T-cell (primary cell): ENCODE measurements at regions not wholly inside any gene's neighbourhood (a gene's known extent, or its start where the extent isn't known, plus 50 kb on each side); places are given as distances from the start of the nearest gene placed in this dataset.
"Not testable (repeated sequence)": the region's sequence is repeated elsewhere in the genome, so short reads cannot be mapped to it uniquely, and the experiment has no call there.

Experiments
- ATAC-seq, 4 experiments: fragments of 200-7000 bp in 3 of 4; fragments of 150-1000 bp in 1 of 4; cut with Tn5 transposase; replicated peaks in 1 of 4; 1 replicate in 3 of 4; 2 replicates in 1 of 4; pipeline ENCODE4 v1.10.0; 2021; ENCODE audit warnings: moderate library complexity in 3 of 4, mild to moderate bottlenecking in 2 of 4, moderate number of reproducible peaks in 1 of 4
- CTCF ChIA-PET, 2 donors: fragments of 300-600 bp; sonication (Branson Sonifier 250); formaldehyde crosslinking; loops; one replicate each; lab custom pipeline; 2022; ENCODE audit warnings: antibody characterized with exemption in 2 of 2; lab: Charles Lee
- POLR2A ChIA-PET, 2 donors: fragments of 300-600 bp; sonication (Branson Sonifier 250); formaldehyde crosslinking; loops; one replicate each; lab custom pipeline; 2022; ENCODE audit warnings: antibody characterized with exemption in 2 of 2; lab: Charles Lee
- DNase-seq, 35 experiments: peaks; one replicate each; pipeline versions ENCODE4 v3.0.0 to v3.0.0-alpha.2; 2013 to 2023
- H3K27ac ChIP-seq: one replicate; pipeline ENCODE4 v1.5.1; 2013; ENCODE audit warnings: low read length
- H3K27me3 ChIP-seq, 2 experiments: replicated peaks in 1 of 2; 1 replicate in 1 of 2; 2 replicates in 1 of 2; pipeline versions ENCODE4 v1.6.1 to v1.7.0; 2013; ENCODE audit warnings: low read length in 1 of 2, mixed read lengths in 1 of 2; ENCODE audit not compliant: control insufficient read depth in 2 of 2, insufficient read depth in 2 of 2; ENCODE audit errors: extremely low read depth in 1 of 2
- H3K36me3 ChIP-seq, 2 donors: 1 replicate in 1 of 2; 2 replicates in 1 of 2; pipeline versions ENCODE4 v1.6.1 to v1.7.0; 2013; ENCODE audit warnings: low read length in 1 of 2; ENCODE audit not compliant: control insufficient read depth in 2 of 2, insufficient read depth in 1 of 2; ENCODE audit errors: extremely low read depth in 1 of 2
- H3K4me1 ChIP-seq, 2 experiments: 1 replicate in 1 of 2; 2 replicates in 1 of 2; pipeline versions ENCODE4 v1.6.1 to v1.7.0; 2013; ENCODE audit warnings: low read length in 2 of 2, mixed read lengths in 1 of 2; ENCODE audit not compliant: insufficient read depth in 2 of 2, control insufficient read depth in 1 of 2; ENCODE audit errors: extremely low read depth in 1 of 2
- H3K4me3 ChIP-seq, 2 donors: 1 replicate in 1 of 2; 2 replicates in 1 of 2; pipeline versions ENCODE4 v1.5.1 to v1.7.0; 2013; ENCODE audit warnings: mild to moderate bottlenecking in 2 of 2, low read length in 1 of 2, moderate library complexity in 1 of 2; ENCODE audit not compliant: control insufficient read depth in 1 of 2; ENCODE audit errors: extremely low read depth in 1 of 2
- H3K9me3 ChIP-seq: 2 replicates; pipeline ENCODE4 v1.7.0; 2013
- H3K27ac Mint-ChIP-seq, 2 donors: one replicate each; pipeline ENCODE4 v1.8.0; 2020 to 2021; ENCODE audit warnings: mild to moderate bottlenecking in 2 of 2, mixed read lengths in 2 of 2
- H3K27me3 Mint-ChIP-seq, 2 donors: one replicate each; pipeline ENCODE4 v1.8.0; 2021 to 2022; ENCODE audit warnings: mixed read lengths in 2 of 2
- H3K36me3 Mint-ChIP-seq: one replicate; pipeline ENCODE4 v1.8.0; 2021; ENCODE audit warnings: mixed read lengths
- H3K4me1 Mint-ChIP-seq, 3 donors: one replicate each; pipeline ENCODE4 v1.8.0; 2020 to 2022; ENCODE audit warnings: mixed read lengths in 3 of 3, mild to moderate bottlenecking in 1 of 3
- H3K4me3 Mint-ChIP-seq, 3 donors: one replicate each; pipeline ENCODE4 v1.8.0; 2020 to 2022; ENCODE audit warnings: mild to moderate bottlenecking in 3 of 3, mixed read lengths in 3 of 3, moderate library complexity in 3 of 3
- H3K9me3 Mint-ChIP-seq, 3 donors: one replicate each; pipeline ENCODE4 v1.8.0; 2020 to 2022; ENCODE audit warnings: mixed read lengths in 3 of 3
- WGBS: methylation state at CpG from one replicate; pipeline ENCODE4 v1.1.5; 2013; ENCODE audit warnings: missing lambda C conversion rate; ENCODE audit not compliant: insufficient coverage; 5-methylcytosine and 5-hydroxymethylcytosine counted together

GRCh38 chr16:21372862-21373261 is 94.8 kb upstream of the CRYM start:
- H3K27ac Mint-ChIP-seq, POLR2A ChIA-PET, H3K27me3 ChIP-seq, H3K4me1 ChIP-seq, H3K4me3 Mint-ChIP-seq, H3K4me3 ChIP-seq, DNase-seq, CTCF ChIA-PET, H3K9me3 ChIP-seq, H3K4me1 Mint-ChIP-seq, H3K27me3 Mint-ChIP-seq, H3K27ac ChIP-seq, H3K9me3 Mint-ChIP-seq, H3K36me3 Mint-ChIP-seq, H3K36me3 ChIP-seq, ATAC-seq: not testable (repeated sequence)
- WGBS: no CpG with 5 or more reads among the region's 7 CpGs

DNA sequence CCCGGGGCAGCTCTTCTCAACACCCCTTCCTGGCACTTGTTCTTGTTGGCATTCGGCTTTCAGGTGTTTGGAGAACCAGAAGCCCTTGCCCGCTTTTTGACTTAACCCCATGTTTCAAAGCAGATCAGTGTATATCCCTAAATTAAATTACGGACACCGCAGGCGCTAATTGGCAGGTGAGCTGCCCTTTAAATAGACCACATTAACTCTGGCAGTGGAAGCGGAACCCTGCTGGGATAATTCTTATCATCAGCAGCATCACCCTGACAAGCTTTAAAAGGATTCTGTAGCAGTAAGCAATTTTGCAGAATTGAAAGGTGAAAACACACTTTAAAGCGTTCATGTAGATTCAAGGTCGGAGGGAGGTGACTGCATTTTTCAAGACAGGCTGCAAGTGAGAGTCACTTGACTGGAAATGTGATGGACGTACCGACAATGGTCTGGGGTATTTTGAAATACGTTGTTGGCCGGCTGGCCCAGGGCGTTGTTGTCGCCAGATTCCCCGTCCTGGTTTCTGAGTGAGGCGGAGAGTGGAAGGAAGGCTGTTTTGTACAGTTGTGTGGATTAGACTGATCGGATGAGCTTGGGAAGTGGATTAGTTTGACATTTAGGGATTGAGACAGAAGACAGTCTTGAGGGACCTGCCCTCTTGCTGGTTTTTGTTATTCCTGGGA is 94.2 kb upstream of the CRYM start:
- WGBS: no CpG with 5 or more reads among the region's 18 CpGs
- not testable (repeated sequence) for ATAC-seq, H3K9me3 Mint-ChIP-seq

GRCh38 chr16:21370791-21371190 is 92.7 kb upstream of the CRYM start:
- H3K36me3 Mint-ChIP-seq, CTCF ChIA-PET, H3K9me3 Mint-ChIP-seq, POLR2A ChIA-PET, DNase-seq, H3K27me3 Mint-ChIP-seq, H3K4me1 ChIP-seq, H3K4me1 Mint-ChIP-seq, H3K27ac Mint-ChIP-seq, ATAC-seq, H3K9me3 ChIP-seq, H3K27me3 ChIP-seq, H3K4me3 ChIP-seq, H3K4me3 Mint-ChIP-seq, H3K36me3 ChIP-seq, H3K27ac ChIP-seq: not testable (repeated sequence)
- no CpG with 5 or more reads among the region's 5 CpGs for WGBS

More for the DNA sequence above, 94.2 kb upstream of the CRYM start:
- CTCF ChIA-PET, H3K4me3 ChIP-seq, H3K9me3 ChIP-seq, H3K4me1 Mint-ChIP-seq, H3K4me3 Mint-ChIP-seq, H3K4me1 ChIP-seq, DNase-seq, H3K27me3 Mint-ChIP-seq, POLR2A ChIA-PET, H3K36me3 Mint-ChIP-seq, H3K36me3 ChIP-seq, H3K27ac ChIP-seq, H3K27me3 ChIP-seq, H3K27ac Mint-ChIP-seq: not testable (repeated sequence)

- H3K4me3 ChIP-seq, H3K4me3 Mint-ChIP-seq, POLR2A ChIA-PET, H3K27ac Mint-ChIP-seq, H3K36me3 ChIP-seq, H3K4me1 Mint-ChIP-seq, H3K27me3 Mint-ChIP-seq, H3K27me3 ChIP-seq, H3K4me1 ChIP-seq, H3K27ac ChIP-seq, DNase-seq, ATAC-seq, CTCF ChIA-PET, H3K9me3 Mint-ChIP-seq, H3K9me3 ChIP-seq, H3K36me3 Mint-ChIP-seq: not testable (repeated sequence)
- no CpG with 5 or more reads among the region's 5 CpGs for WGBS
These were observed 91.2 kb upstream of the CRYM start for GRCh38 chr16:21368973-21369942.

DNA sequence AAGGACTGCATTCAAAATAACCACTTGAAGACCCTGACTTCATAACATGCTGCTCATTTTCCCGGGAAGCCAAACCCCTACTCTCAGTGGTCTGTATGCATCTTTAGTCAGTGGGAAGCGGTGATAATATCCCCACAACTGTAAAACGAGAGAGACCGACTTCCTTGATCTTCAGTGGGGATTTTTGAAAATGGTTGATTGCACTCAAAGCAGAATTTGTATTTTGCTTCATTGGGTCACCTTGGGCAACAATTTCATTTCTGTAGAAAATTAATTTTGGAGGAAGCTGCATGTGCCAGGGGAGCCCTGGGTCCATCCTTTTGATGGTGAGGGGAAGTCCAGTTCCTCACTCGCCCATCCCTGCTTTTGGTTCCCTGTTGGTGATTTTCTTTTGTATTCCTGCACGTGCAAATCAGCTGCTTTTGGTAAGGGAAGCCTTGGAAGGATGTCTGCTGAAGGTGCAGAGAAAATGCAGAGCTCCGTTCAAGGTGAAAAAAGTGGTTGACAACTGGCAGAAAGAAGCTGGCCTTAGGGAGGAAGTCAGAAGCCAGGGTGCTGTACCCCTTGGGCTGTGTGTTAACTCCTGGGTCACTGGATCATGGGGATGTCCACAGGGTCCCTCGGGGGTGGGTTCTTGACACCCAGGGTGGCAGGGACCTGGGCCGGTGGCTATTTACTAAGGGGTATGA is 89.8 kb upstream of the CRYM start:
- H3K9me3 ChIP-seq, H3K4me3 ChIP-seq, H3K27me3 ChIP-seq, H3K9me3 Mint-ChIP-seq, H3K27ac ChIP-seq, ATAC-seq, H3K36me3 ChIP-seq, H3K4me1 Mint-ChIP-seq, H3K4me1 ChIP-seq, POLR2A ChIA-PET, H3K27me3 Mint-ChIP-seq, H3K27ac Mint-ChIP-seq, H3K36me3 Mint-ChIP-seq, H3K4me3 Mint-ChIP-seq, DNase-seq: not testable (repeated sequence)
- 61% methylated on average over 3 of the region's 9 CpGs for WGBS
- CTCF ChIA-PET: interaction anchor here in 1 of 2 donors (0.6 kb wide), 1 partner anchor 61 kb away, joined by 3 read pairs; no protein-coding TSS in a partner anchor

GRCh38 chr16:21366998-21367397 is 88.9 kb upstream of the CRYM start:
- POLR2A ChIA-PET, H3K9me3 Mint-ChIP-seq, H3K4me3 Mint-ChIP-seq, H3K4me1 Mint-ChIP-seq, H3K9me3 ChIP-seq, H3K27ac Mint-ChIP-seq, H3K36me3 ChIP-seq, DNase-seq, CTCF ChIA-PET, H3K27ac ChIP-seq, H3K4me1 ChIP-seq, H3K4me3 ChIP-seq, ATAC-seq, H3K27me3 ChIP-seq, H3K36me3 Mint-ChIP-seq: not testable (repeated sequence)
- WGBS: no CpG with 5 or more reads among the region's 2 CpGs
- peaks cover 4 to 10% of the 10 kb centered on the region in 2 donors for H3K27me3 Mint-ChIP-seq
